Panc1 (cell line): ENCODE measurements at regions not wholly inside any gene's neighbourhood (a gene's known extent, or its start where the extent isn't known, plus 50 kb on each side); places are given as distances from the start of the nearest gene placed in this dataset.

Source experiments
- ATAC-seq: fragments of 200-7000 bp; cut with Tn5 transposase; 2 replicates; pipeline ENCODE4 v1.9.1; 2020; ENCODE audit warnings: mild to moderate bottlenecking, moderate library complexity
- BruUV-seq: library from RNA; stranded (reverse); fragments of 400-500 nt; replicated peaks from 2 replicates; lab custom pipeline; 2021; lab: Mats Ljungman, UMichigan
- CTCF ChIA-PET: fragments of 300-600 bp; sonication (Branson Sonifier 250); formaldehyde crosslinking; loops from one replicate; lab custom pipeline; 2022; ENCODE audit warnings: antibody characterized with exemption; lab: Charles Lee
- POLR2A ChIA-PET: fragments of 300-600 bp; sonication (Branson Sonifier 250); formaldehyde crosslinking; loops from one replicate; lab custom pipeline; 2022; ENCODE audit warnings: antibody characterized with exemption; lab: Charles Lee
- DNase-seq: peaks from one replicate; pipeline ENCODE4 v3.0.0-alpha.2; 2010; ENCODE audit warnings: low read depth, low spot score
- H3K27ac ChIP-seq: 2 replicates; pipeline ENCODE4 v1.5.1; 2011; ENCODE audit warnings: mild to moderate bottlenecking, low read length, inconsistent platforms
- H3K27me3 ChIP-seq: fragments of 200-500 bp; sonication (Bioruptor generic); 2 replicates; pipeline ENCODE4 v1.6.0; 2014; ENCODE audit warnings: low read length, inconsistent platforms; ENCODE audit not compliant: control insufficient read depth, insufficient read depth
- H3K36me3 ChIP-seq: fragments of 200-500 bp; sonication (Bioruptor generic); 2 replicates; pipeline ENCODE4 v1.5.1; 2014; ENCODE audit warnings: inconsistent platforms, mild to moderate bottlenecking, low read length, moderate library complexity; ENCODE audit not compliant: control insufficient read depth, insufficient read depth
- H3K4me1 ChIP-seq: 2 replicates; pipeline ENCODE4 v1.5.1; 2011; ENCODE audit warnings: inconsistent platforms, mild to moderate bottlenecking, low read length, moderate library complexity; ENCODE audit not compliant: control insufficient read depth, insufficient read depth
- H3K4me3 ChIP-seq, 2 experiments: 2 replicates each; pipeline ENCODE4 v1.5.1; 2011 to 2012; ENCODE audit warnings: low read depth in 2 of 2, low read length in 2 of 2, mild to moderate bottlenecking in 2 of 2, inconsistent platforms in 1 of 2, moderate library complexity in 1 of 2
- H3K9me3 ChIP-seq: fragments of 200-500 bp; sonication (Bioruptor generic); 2 replicates; pipeline ENCODE4 v1.5.1; 2014; ENCODE audit warnings: low read depth, mild to moderate bottlenecking, inconsistent platforms, low read length, moderate library complexity; ENCODE audit not compliant: control insufficient read depth, insufficient read depth
- CTCF ChIP-seq: fragments of 450-650 bp; IDR thresholded peaks from 2 replicates; pipeline ENCODE4 v1.5.1; 2017; ENCODE audit warnings: mild to moderate bottlenecking
- POLR2AphosphoS5 ChIP-seq: IDR thresholded peaks from 2 replicates; pipeline ENCODE4 v1.6.1; 2012; ENCODE audit warnings: mild to moderate bottlenecking, low read depth, low read length, moderate library complexity
- REST ChIP-seq, 2 experiments: IDR thresholded peaks; 2 replicates each; pipeline ENCODE4 v1.6.1; 2011 to 2012; ENCODE audit warnings: low read depth in 2 of 2, control low read depth in 1 of 2, low read length in 1 of 2, mild to moderate bottlenecking in 1 of 2, moderate library complexity in 1 of 2; ENCODE audit not compliant: insufficient read depth in 1 of 2
- SIN3A ChIP-seq: IDR thresholded peaks from 2 replicates; pipeline ENCODE4 v1.6.1; 2012; ENCODE audit warnings: low read depth, mild to moderate bottlenecking, low read length, moderate library complexity, borderline replicate concordance; ENCODE audit not compliant: insufficient read depth
- TCF7L2 ChIP-seq: IDR thresholded peaks from 2 replicates; pipeline ENCODE4 v1.6.1; 2011; ENCODE audit warnings: mild to moderate bottlenecking, low read depth, low read length, inconsistent platforms
- in situ Hi-C: cut with HindIII; loops from 2 replicates; pipeline ENCODE4 v1.10.0; 2016; ENCODE audit warnings: low sequenced_read_pairs, low pct_unique_long_range_greater_than_20kb
- intact Hi-C: fragments of 100-400 bp; cut with micrococcal nuclease; formaldehyde crosslinking; loops from one replicate; pipeline ENCODE4 v1.10.0; 2022; ENCODE audit not compliant: unreplicated experiment

- BruUV-seq, result no TSS peak
- intact Hi-C loops, result no loop called here
These were observed 814.8 kb downstream of the MAFB start for GRCh38 chr20:39874049-39874893.

GRCh38 chr20:39873286-39873685, 815.8 kb downstream of the MAFB start:
- H3K27ac ChIP-seq, result no peak overlapping the region
- no peak for DNase-seq
- TF ChIP-seq SIN3A (no peak), POLR2AphosphoS5 (no peak), CTCF (no peak), TCF7L2 (no peak), REST (IDR thresholded peaks at IDR 0.05; ENCODE audit: insufficient read depth in 1 of 2, low read depth in 2 of 2, low read length in 1 of 2) (no peak)
- H3K27me3 ChIP-seq, result no peaks in the 10 kb centered on the region
- H3K4me1 ChIP-seq, result no peaks in the 10 kb centered on the region
- no peak for ATAC-seq
- in situ Hi-C loops, result no loop called here
- H3K36me3 ChIP-seq, result no peaks in the 10 kb centered on the region
- H3K9me3 ChIP-seq, result no peaks in the 10 kb centered on the region
- POLR2A ChIA-PET, result no interaction called here
- BruUV-seq, result no TSS peak
- intact Hi-C loops, result no loop called here
- H3K4me3 ChIP-seq, result no peak overlapping the region
- CTCF ChIA-PET, result no interaction called here

More at GRCh38 chr20:39874049-39874893, 814.8 kb downstream of the MAFB start:
- Histone ChIP-seq H3K27ac (no peak overlapping the region), H3K27me3 (no peaks in the 10 kb centered on the region), H3K4me1 (no peaks in the 10 kb centered on the region), H3K9me3 (no peaks in the 10 kb centered on the region), H3K4me3 (no peak overlapping the region), H3K36me3 (no peaks in the 10 kb centered on the region)
- TF ChIP-seq TCF7L2, result no peak
- TF ChIP-seq CTCF, result peak; percentile 49; the same call in 1 of the 2 replicates
- TF ChIP-seq SIN3A, result no peak
- ATAC-seq (peak; percentile 51; the same call in 1 of the 2 replicates), DNase-seq (peak; percentile 60)
- in situ Hi-C loops, result no loop called here
- ChIA-PET CTCF (no interaction called here), POLR2A (no interaction called here)
